Muscle layer of colon (tissue), 2 donors: ENCODE measurements at regions not wholly inside any gene's neighbourhood (a gene's known extent, or its start where the extent isn't known, plus 50 kb on each side); places are given as distances from the start of the nearest gene placed in this dataset.
"Not testable (repeated sequence)": the region's sequence is repeated elsewhere in the genome, so short reads cannot be mapped to it uniquely, and the experiment has no call there.

Experiments used
- H3K27ac ChIP-seq: one replicate; pipeline ENCODE4 v1.7.0; 2013; ENCODE audit warnings: low read depth, mild to moderate bottlenecking, low read length, moderate library complexity
- H3K27me3 ChIP-seq, 2 donors: one replicate each; pipeline ENCODE4 v1.7.0; 2013; ENCODE audit warnings: low read length in 2 of 2, mild to moderate bottlenecking in 2 of 2; ENCODE audit not compliant: insufficient read depth in 2 of 2, control insufficient read depth in 1 of 2
- H3K36me3 ChIP-seq: one replicate; pipeline ENCODE4 v1.7.0; 2013; ENCODE audit warnings: mild to moderate bottlenecking, low read length; ENCODE audit not compliant: insufficient read depth
- H3K4me1 ChIP-seq: one replicate; pipeline ENCODE4 v1.7.0; 2013; ENCODE audit warnings: mild to moderate bottlenecking, low read length; ENCODE audit not compliant: insufficient read depth
- H3K4me3 ChIP-seq, 2 donors: one replicate each; pipeline ENCODE4 v1.7.0; 2013; ENCODE audit warnings: low read length in 2 of 2, low read depth in 1 of 2, mild to moderate bottlenecking in 1 of 2, moderate library complexity in 1 of 2
- H3K9ac ChIP-seq: one replicate; pipeline ENCODE4 v1.7.0; 2013; ENCODE audit warnings: low read length
- H3K9me3 ChIP-seq: one replicate; pipeline ENCODE4 v1.7.0; 2013; ENCODE audit warnings: mild to moderate bottlenecking, low read length
- donor health status: abdominal sarcoma.
- donor health status: Adenocarcinoma of cecum.

- not testable (repeated sequence) for H3K4me3 ChIP-seq, H3K27me3 ChIP-seq, H3K4me1 ChIP-seq, H3K9ac ChIP-seq, H3K36me3 ChIP-seq, H3K27ac ChIP-seq, H3K9me3 ChIP-seq
Observed at GRCh38 chr2:88802026-88802425, 110.6 kb downstream of the RPIA start.

GRCh38 chr2:88807237-88807962 lies 115.9 kb downstream of the RPIA start:
- H3K27ac ChIP-seq, result no peak overlapping the region
- H3K4me3 ChIP-seq, result no peak overlapping the region
- H3K27me3 ChIP-seq, result no peaks in the 10 kb centered on the region
- no peaks in the 10 kb centered on the region for H3K4me1 ChIP-seq
- no peaks in the 10 kb centered on the region for H3K9me3 ChIP-seq
- H3K9ac ChIP-seq, result no peak overlapping the region
- H3K36me3 ChIP-seq, result no peaks in the 10 kb centered on the region

- Histone ChIP-seq H3K27me3 (no peaks in the 10 kb centered on the region), H3K36me3 (no peaks in the 10 kb centered on the region), H3K4me1 (no peaks in the 10 kb centered on the region), H3K9ac (no peak overlapping the region), H3K4me3 (no peak overlapping the region), H3K9me3 (no peaks in the 10 kb centered on the region), H3K27ac (no peak overlapping the region)
Observed at GRCh38 chr2:88808083-88808482, 116.6 kb downstream of the RPIA start.

GRCh38 chr2:88808652-88809051 lies 117.2 kb downstream of the RPIA start:
- Histone ChIP-seq H3K36me3 (no peaks in the 10 kb centered on the region), H3K9ac (no peak overlapping the region), H3K4me3 (no peak overlapping the region), H3K9me3 (no peaks in the 10 kb centered on the region), H3K27me3 (no peaks in the 10 kb centered on the region), H3K4me1 (no peaks in the 10 kb centered on the region), H3K27ac (no peak overlapping the region)

- no peaks in the 10 kb centered on the region for H3K36me3 ChIP-seq
- H3K4me3 ChIP-seq, result no peak overlapping the region
- no peaks in the 10 kb centered on the region for H3K4me1 ChIP-seq
- no peak overlapping the region for H3K27ac ChIP-seq
- no peaks in the 10 kb centered on the region for H3K9me3 ChIP-seq
- H3K27me3 ChIP-seq, result no peaks in the 10 kb centered on the region
- no peak overlapping the region for H3K9ac ChIP-seq
Observed at GRCh38 chr2:88809216-88809615, 117.7 kb downstream of the RPIA start.

GRCh38 chr2:88810017-88810416 lies 118.5 kb downstream of the RPIA start:
- Histone ChIP-seq H3K9me3 (no peaks in the 10 kb centered on the region), H3K4me1 (no peaks in the 10 kb centered on the region), H3K4me3 (no peak overlapping the region), H3K27ac (no peak overlapping the region), H3K36me3 (no peaks in the 10 kb centered on the region), H3K27me3 (no peaks in the 10 kb centered on the region), H3K9ac (no peak overlapping the region)

- Histone ChIP-seq H3K9me3 (no peaks in the 10 kb centered on the region), H3K36me3 (no peaks in the 10 kb centered on the region), H3K4me1 (no peaks in the 10 kb centered on the region), H3K9ac (no peak overlapping the region), H3K4me3 (no peak overlapping the region), H3K27me3 (no peaks in the 10 kb centered on the region), H3K27ac (no peak overlapping the region)
Observed at GRCh38 chr2:88810488-88810887, 119.0 kb downstream of the RPIA start.

- Histone ChIP-seq H3K36me3 (no peaks in the 10 kb centered on the region), H3K4me3 (no peak overlapping the region), H3K27ac (no peak overlapping the region), H3K9ac (no peak overlapping the region), H3K9me3 (no peaks in the 10 kb centered on the region), H3K4me1 (no peaks in the 10 kb centered on the region), H3K27me3 (no peaks in the 10 kb centered on the region)
Observed at GRCh38 chr2:88811233-88811632, 119.8 kb downstream of the RPIA start.

GRCh38 chr2:88811681-88812080 lies 120.2 kb downstream of the RPIA start:
- H3K27ac ChIP-seq, result no peak overlapping the region
- H3K9ac ChIP-seq, result no peak overlapping the region
- H3K9me3 ChIP-seq, result no peaks in the 10 kb centered on the region
- H3K27me3 ChIP-seq, result no peaks in the 10 kb centered on the region
- no peaks in the 10 kb centered on the region for H3K36me3 ChIP-seq
- no peak overlapping the region for H3K4me3 ChIP-seq
- no peaks in the 10 kb centered on the region for H3K4me1 ChIP-seq

- H3K4me3 ChIP-seq, result no peak overlapping the region
- H3K9ac ChIP-seq, result no peak overlapping the region
- no peaks in the 10 kb centered on the region for H3K9me3 ChIP-seq
- no peaks in the 10 kb centered on the region for H3K27me3 ChIP-seq
- H3K27ac ChIP-seq, result no peak overlapping the region
- H3K36me3 ChIP-seq, result no peaks in the 10 kb centered on the region
- H3K4me1 ChIP-seq, result no peaks in the 10 kb centered on the region
Observed at GRCh38 chr2:88813612-88814011, 122.1 kb downstream of the RPIA start.

- Histone ChIP-seq H3K9ac (no peak overlapping the region), H3K36me3 (no peaks in the 10 kb centered on the region), H3K27me3 (no peaks in the 10 kb centered on the region), H3K4me3 (no peak overlapping the region), H3K4me1 (no peaks in the 10 kb centered on the region), H3K9me3 (no peaks in the 10 kb centered on the region), H3K27ac (no peak overlapping the region)
Observed at GRCh38 chr2:88815282-88815681, 123.8 kb downstream of the RPIA start.

GRCh38 chr2:88815697-88816096 lies 124.2 kb downstream of the RPIA start:
- no peaks in the 10 kb centered on the region for H3K27me3 ChIP-seq
- H3K4me1 ChIP-seq, result no peaks in the 10 kb centered on the region
- no peak overlapping the region for H3K27ac ChIP-seq
- H3K9me3 ChIP-seq, result no peaks in the 10 kb centered on the region
- H3K4me3 ChIP-seq, result no peak overlapping the region
- H3K36me3 ChIP-seq, result no peaks in the 10 kb centered on the region
- H3K9ac ChIP-seq, result no peak overlapping the region
